Heart right ventricle (tissue), 16 donors: ENCODE measurements at regions not wholly inside any gene's neighbourhood (a gene's known extent, or its start where the extent isn't known, plus 50 kb on each side); places are given as distances from the start of the nearest gene placed in this dataset.

Experiments used
- ATAC-seq, 8 donors: fragments of 200-7000 bp; cut with Tn5 transposase; one replicate each; pipeline ENCODE4 v1.9.1; 2020; ENCODE audit warnings: mild to moderate bottlenecking in 8 of 8, moderate library complexity in 8 of 8, moderate number of reproducible peaks in 1 of 8
- DNase-seq, 2 donors: peaks; one replicate each; pipeline ENCODE4 v3.0.0-alpha.2; 2020
- H3K27ac ChIP-seq, 10 donors: fragments of 200-600 bp; sonication (generic) in 2 of 10; one replicate each; pipeline versions ENCODE4 v1.5.0 to v1.8.0; 2020 to 2022; ENCODE audit warnings: mild to moderate bottlenecking in 3 of 10
- H3K27me3 ChIP-seq, 7 donors: fragments of 200-600 bp; one replicate each; pipeline ENCODE4 v1.8.0; 2021 to 2022; ENCODE audit warnings: mild to moderate bottlenecking in 2 of 7
- H3K36me3 ChIP-seq, 9 donors: fragments of 200-600 bp; sonication (generic) in 1 of 9; one replicate each; pipeline versions ENCODE4 v1.5.0 to v1.8.0; 2020 to 2022; ENCODE audit warnings: mild to moderate bottlenecking in 2 of 9
- H3K4me1 ChIP-seq, 9 donors: fragments of 200-600 bp; sonication (generic) in 1 of 9; one replicate each; pipeline versions ENCODE4 v1.5.0 to v1.8.0; 2020 to 2022; ENCODE audit warnings: mild to moderate bottlenecking in 4 of 9
- H3K4me3 ChIP-seq, 10 donors: fragments of 200-600 bp; sonication (generic) in 2 of 10; one replicate each; pipeline versions ENCODE4 v1.5.0 to v1.8.0; 2020 to 2022; ENCODE audit warnings: mild to moderate bottlenecking in 7 of 10, moderate library complexity in 2 of 10
- H3K9me3 ChIP-seq, 11 donors: fragments of 200-600 bp in 10 of 11; sonication (generic) in 2 of 11; one replicate each; pipeline versions ENCODE4 v1.5.0 to v1.8.0; 2013 to 2022; ENCODE audit warnings: mild to moderate bottlenecking in 2 of 11, control low read depth in 1 of 11, moderate library complexity in 1 of 11
- WGBS, 2 donors: extraction: QIAGEN DNeasy Blood & Tissue Kit; methylation state at CpG; one replicate each; pipeline ENCODE4 v1.1.7; 2013; ENCODE audit warnings: inconsistent platforms in 1 of 2; 5-methylcytosine and 5-hydroxymethylcytosine counted together
- intact Hi-C, 10 donors: fragments of 100-400 bp; cut with DNase I; formaldehyde crosslinking; loops; one replicate each; pipeline versions ENCODE4 v1.11.1 to v1.14.2; 2022
- TF ChIP-seq, protein P1 (sequence below), 9 donors: fragments of 200-600 bp; sonication (generic) in 2 of 9; IDR thresholded peaks; one replicate each; pipeline versions ENCODE4 v1.5.0 to v1.8.0; 2021 to 2022; ENCODE audit warnings: antibody characterized with exemption in 9 of 9, mild to moderate bottlenecking in 5 of 9, moderate library complexity in 1 of 9
- donor health status: Arrhythmogenic right ventricular cardiomyopathy.
- donor health status: ischemic (EF 13 %, LVEDD 7.1; RV severe dilation, severe dysfunction).
- donor health status: healthy with polysubstance abuse.
- donor health status: DM: no; HTN: yes; CAD: no.
- donor health status: DM: no; HTN: no; CAD: no.
- donor health status: ischemic (EF 25% LVEDD 6.9; RV normal size, moderate dysfunction).
- donor health status: ischemic (EF 25% LVEDD 5.7; RV mildly dilated, moderate dysfunction).
- donor health status: healthy.
- donor health status: DM: yes; HTN: yes; CAD: no.
- donor health status: Ischemic cardiomyopathy.
- donor health status: ischemic (EF 35%, LVEDD 5.7; RV mildly dilated, moderate dysfunction).
- donor health status: nonischemic (EF 11% LVEDD 7.7; RV severe dilation, severe dysfunction).
- donor health status: DM: yes; HTN: yes; CAD: no.
- donor health status: PGD.
- donor health status: ischemic (EF 29% LVEDD 5.4; RV normal size, mild dysfunction).
- donor health status: nonischemic (EF 23%, LVEDD 6.1; RV moderate dilation, normal function).

DNA sequence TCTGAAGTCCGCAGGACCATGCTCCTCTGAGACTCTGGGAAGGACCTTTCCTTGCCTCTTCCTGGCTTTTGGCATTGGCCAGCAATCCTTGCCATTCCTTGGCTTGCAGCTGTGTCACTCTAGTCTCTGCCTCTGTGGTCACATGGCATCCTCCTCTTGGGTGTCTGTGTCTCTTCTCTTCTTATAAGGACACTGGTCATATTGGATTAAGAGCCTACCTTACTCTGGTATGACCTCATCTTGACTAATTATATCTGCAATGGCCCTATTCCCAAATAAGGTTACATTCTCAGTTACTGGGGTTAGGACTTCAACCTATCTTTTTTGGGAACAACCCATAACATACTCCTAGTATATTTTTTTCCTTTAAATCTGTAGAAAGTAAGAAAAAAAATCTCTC is 49.9 kb upstream of the GTSF1L start:
- TF ChIP-seq, protein P1, sequence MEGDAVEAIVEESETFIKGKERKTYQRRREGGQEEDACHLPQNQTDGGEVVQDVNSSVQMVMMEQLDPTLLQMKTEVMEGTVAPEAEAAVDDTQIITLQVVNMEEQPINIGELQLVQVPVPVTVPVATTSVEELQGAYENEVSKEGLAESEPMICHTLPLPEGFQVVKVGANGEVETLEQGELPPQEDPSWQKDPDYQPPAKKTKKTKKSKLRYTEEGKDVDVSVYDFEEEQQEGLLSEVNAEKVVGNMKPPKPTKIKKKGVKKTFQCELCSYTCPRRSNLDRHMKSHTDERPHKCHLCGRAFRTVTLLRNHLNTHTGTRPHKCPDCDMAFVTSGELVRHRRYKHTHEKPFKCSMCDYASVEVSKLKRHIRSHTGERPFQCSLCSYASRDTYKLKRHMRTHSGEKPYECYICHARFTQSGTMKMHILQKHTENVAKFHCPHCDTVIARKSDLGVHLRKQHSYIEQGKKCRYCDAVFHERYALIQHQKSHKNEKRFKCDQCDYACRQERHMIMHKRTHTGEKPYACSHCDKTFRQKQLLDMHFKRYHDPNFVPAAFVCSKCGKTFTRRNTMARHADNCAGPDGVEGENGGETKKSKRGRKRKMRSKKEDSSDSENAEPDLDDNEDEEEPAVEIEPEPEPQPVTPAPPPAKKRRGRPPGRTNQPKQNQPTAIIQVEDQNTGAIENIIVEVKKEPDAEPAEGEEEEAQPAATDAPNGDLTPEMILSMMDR (IDR thresholded peaks at IDR 0.05), result no peak
- Histone ChIP-seq H3K9me3 (peaks cover 0 to 32% (median 13%) of the 10 kb centered on the region in 11 donors), H3K4me3 (no peak overlapping the region), H3K27me3 (peaks cover 0 to 25% (median 4%) of the 10 kb centered on the region in 7 donors), H3K4me1 (no peaks in the 10 kb centered on the region), H3K36me3 (no peaks in the 10 kb centered on the region), H3K27ac (no peak overlapping the region)
- no peak for ATAC-seq
- no peak for DNase-seq
- 89 to 95% methylated on average over 1 of the region's 1 CpG for WGBS, 2 donors
- intact Hi-C loops, result no loop called here
